KMS-11 (cell line): ENCODE measurements at regions not wholly inside any gene's neighbourhood (a gene's known extent, or its start where the extent isn't known, plus 50 kb on each side); places are given as distances from the start of the nearest gene placed in this dataset.

Experiments
- H2AFZ ChIP-seq: fragments of 200-600 bp; sonication (generic); 2 replicates; pipeline ENCODE4 v1.6.1; 2016; ENCODE audit warnings: antibody characterized with exemption, mixed run types, low read depth
- H3K27ac ChIP-seq: fragments of 200-600 bp; sonication (generic); 2 replicates; pipeline ENCODE4 v1.6.1; 2016; ENCODE audit warnings: mild to moderate bottlenecking, mixed run types
- H3K27me3 ChIP-seq: fragments of 200-600 bp; sonication (generic); 2 replicates; pipeline ENCODE4 v1.6.1; 2017; ENCODE audit warnings: mild to moderate bottlenecking, low read depth, mixed run types, moderate library complexity; ENCODE audit not compliant: insufficient read depth
- H3K36me3 ChIP-seq: fragments of 200-600 bp; sonication (generic); 2 replicates; pipeline ENCODE4 v1.6.1; 2017; ENCODE audit warnings: mild to moderate bottlenecking, mixed run types; ENCODE audit not compliant: insufficient read depth
- H3K4me1 ChIP-seq: fragments of 200-600 bp; sonication (generic); 2 replicates; pipeline ENCODE4 v1.6.1; 2016; ENCODE audit warnings: mild to moderate bottlenecking, low read depth, mixed run types; ENCODE audit not compliant: poor library complexity, severe bottlenecking
- H3K4me2 ChIP-seq: fragments of 200-600 bp; sonication (generic); 2 replicates; pipeline ENCODE4 v1.7.0; 2016; ENCODE audit warnings: mild to moderate bottlenecking, mixed run types
- H3K4me3 ChIP-seq: fragments of 200-600 bp; sonication (generic); IDR thresholded peaks from 2 replicates; pipeline ENCODE4 v1.6.1; 2017; ENCODE audit warnings: low read depth, low read length, mixed read lengths; ENCODE audit not compliant: insufficient read depth
- H3K79me2 ChIP-seq: fragments of 200-600 bp; sonication (generic); 2 replicates; pipeline ENCODE4 v1.6.1; 2016; ENCODE audit warnings: low read depth, mixed run types; ENCODE audit not compliant: insufficient read depth
- H3K9ac ChIP-seq: fragments of 200-600 bp; sonication (generic); 2 replicates; pipeline ENCODE4 v1.6.1; 2016; ENCODE audit warnings: mild to moderate bottlenecking, mixed run types
- H4K20me1 ChIP-seq: fragments of 200-600 bp; sonication (generic); 2 replicates; pipeline ENCODE4 v1.6.1; 2016; ENCODE audit warnings: mild to moderate bottlenecking, mixed run types; ENCODE audit not compliant: insufficient read depth
- TF ChIP-seq, protein P1 (sequence below): fragments of 200-600 bp; sonication (generic); conservative IDR thresholded peaks from 2 replicates; pipeline ENCODE4 v1.6.1; 2017; ENCODE audit warnings: low read depth, mild to moderate bottlenecking, antibody characterized with exemption, low read length, moderate library complexity, mixed read lengths

DNA sequence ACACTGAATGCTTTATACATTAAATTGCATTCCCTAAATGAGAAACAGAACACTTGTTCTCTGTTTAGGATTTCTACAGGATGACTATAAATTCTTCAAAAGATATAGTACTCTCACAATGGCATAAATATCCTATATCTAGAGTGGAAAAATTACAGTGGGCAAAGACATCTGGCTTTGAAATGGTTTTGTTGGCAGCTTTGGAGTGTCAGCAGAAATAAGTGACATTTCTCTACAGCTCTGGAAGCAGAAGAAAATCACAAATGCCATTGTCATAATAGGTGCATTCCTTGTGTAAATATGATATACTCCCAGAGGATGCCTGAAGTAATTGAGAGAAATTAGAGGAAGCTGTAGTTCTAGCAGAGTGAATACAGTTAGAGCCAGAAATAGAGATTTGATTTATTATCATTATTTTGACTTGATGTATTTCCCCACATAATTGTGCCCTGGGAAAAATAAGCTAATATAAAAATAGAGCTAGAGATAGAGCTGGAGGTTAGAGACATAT lies 95.9 kb upstream of the GALNTL6 start:
- Histone ChIP-seq H3K36me3 (no peaks in the 10 kb centered on the region), H4K20me1 (no peaks in the 10 kb centered on the region), H3K9ac (no peak overlapping the region), H3K4me2 (no peak overlapping the region), H3K4me1 (no peaks in the 10 kb centered on the region), H2AFZ (no peak overlapping the region), H3K27me3 (no peaks in the 10 kb centered on the region), H3K4me3 (no peak overlapping the region), H3K79me2 (no peaks in the 10 kb centered on the region), H3K27ac (no peak overlapping the region)
- TF ChIP-seq, protein P1, sequence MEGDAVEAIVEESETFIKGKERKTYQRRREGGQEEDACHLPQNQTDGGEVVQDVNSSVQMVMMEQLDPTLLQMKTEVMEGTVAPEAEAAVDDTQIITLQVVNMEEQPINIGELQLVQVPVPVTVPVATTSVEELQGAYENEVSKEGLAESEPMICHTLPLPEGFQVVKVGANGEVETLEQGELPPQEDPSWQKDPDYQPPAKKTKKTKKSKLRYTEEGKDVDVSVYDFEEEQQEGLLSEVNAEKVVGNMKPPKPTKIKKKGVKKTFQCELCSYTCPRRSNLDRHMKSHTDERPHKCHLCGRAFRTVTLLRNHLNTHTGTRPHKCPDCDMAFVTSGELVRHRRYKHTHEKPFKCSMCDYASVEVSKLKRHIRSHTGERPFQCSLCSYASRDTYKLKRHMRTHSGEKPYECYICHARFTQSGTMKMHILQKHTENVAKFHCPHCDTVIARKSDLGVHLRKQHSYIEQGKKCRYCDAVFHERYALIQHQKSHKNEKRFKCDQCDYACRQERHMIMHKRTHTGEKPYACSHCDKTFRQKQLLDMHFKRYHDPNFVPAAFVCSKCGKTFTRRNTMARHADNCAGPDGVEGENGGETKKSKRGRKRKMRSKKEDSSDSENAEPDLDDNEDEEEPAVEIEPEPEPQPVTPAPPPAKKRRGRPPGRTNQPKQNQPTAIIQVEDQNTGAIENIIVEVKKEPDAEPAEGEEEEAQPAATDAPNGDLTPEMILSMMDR = no peak

DNA sequence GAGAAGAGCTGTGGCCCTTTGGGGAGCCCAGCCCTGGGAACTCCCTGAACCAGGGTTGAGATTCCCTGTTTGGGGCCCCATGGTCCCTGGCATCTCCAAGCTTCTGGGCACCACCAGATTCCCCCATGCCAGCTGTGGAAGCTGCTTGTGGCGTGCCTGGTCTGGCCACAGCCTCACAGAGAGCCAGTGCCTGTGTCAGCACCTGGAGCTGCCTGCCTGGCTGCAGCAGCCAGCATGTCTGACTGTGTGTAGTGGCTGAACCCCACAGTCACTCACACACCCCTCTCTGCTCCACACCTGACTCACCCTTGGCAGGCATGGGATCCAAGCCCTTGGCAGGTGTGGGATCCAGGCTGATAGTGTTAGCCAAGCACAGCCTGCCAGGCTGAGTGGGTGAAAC lies 97.2 kb upstream of the GALNTL6 start:
- Histone ChIP-seq H3K4me2 (no peak overlapping the region), H3K27ac (no peak overlapping the region), H3K9ac (no peak overlapping the region), H3K27me3 (no peaks in the 10 kb centered on the region), H2AFZ (no peak overlapping the region), H4K20me1 (no peaks in the 10 kb centered on the region), H3K79me2 (no peaks in the 10 kb centered on the region), H3K4me1 (no peaks in the 10 kb centered on the region), H3K36me3 (no peaks in the 10 kb centered on the region), H3K4me3 (no peak overlapping the region)
- TF ChIP-seq, protein P1 = no peak

DNA sequence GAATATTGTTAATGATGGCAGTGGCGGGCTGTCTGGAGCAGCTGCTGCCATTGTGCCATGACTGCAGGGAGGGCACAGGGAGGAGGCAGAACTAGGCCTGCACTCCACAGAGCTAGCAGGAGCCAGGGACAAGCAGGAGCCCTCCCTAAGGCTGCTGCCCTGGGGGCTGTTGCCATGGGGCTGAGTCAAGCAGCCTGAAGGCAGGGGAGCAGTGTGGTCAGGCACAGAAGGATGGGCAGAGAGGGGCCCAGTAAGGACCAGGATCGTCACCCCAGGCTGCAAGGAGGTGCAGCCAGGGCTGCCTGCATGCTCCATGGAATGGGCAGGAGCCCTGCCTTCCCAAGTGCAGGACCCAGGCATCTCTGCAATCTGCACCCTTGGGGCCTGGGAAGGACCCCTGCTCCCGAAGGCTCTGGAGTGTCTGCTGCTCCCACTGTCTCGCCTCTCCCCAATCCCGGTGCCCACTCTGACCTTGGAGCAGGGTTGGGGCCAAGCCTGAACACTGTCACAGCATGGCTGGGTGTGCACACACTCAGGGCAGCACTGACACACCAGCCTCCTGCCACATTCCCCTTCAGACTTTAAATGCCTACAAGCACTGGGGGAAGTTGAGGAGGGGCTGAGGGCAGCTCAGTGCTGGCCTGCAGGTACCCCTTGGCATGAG lies 98.3 kb upstream of the GALNTL6 start:
- Histone ChIP-seq H3K79me2 (no peaks in the 10 kb centered on the region), H3K4me3 (no peak overlapping the region), H3K9ac (no peak overlapping the region), H3K27me3 (no peaks in the 10 kb centered on the region), H2AFZ (no peak overlapping the region), H4K20me1 (no peaks in the 10 kb centered on the region), H3K4me2 (no peak overlapping the region), H3K36me3 (no peaks in the 10 kb centered on the region), H3K4me1 (no peaks in the 10 kb centered on the region), H3K27ac (no peak overlapping the region)
- TF ChIP-seq, protein P1 = no peak

DNA sequence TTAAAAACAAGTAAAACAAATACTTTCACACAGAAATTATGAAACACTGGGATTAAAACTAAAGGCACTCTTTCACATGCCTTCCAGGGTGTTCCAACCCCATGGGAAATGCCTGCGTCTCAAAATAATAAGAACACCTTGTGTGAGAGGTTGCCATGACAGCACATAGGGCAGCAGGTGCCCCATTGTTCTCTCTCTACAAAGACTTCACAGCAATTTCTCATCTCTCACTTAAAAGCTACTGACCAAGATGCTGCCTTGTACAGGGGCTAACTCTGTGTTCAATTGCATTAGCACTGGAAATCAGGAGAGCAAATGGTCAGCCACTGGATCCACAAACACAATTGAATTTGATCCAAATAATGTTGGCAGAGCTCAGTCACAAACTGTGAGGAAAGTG lies 102.5 kb upstream of the GALNTL6 start:
- Histone ChIP-seq H3K36me3 (no peaks in the 10 kb centered on the region), H3K4me1 (no peaks in the 10 kb centered on the region), H3K27ac (no peak overlapping the region), H3K4me3 (no peak overlapping the region), H3K9ac (no peak overlapping the region), H4K20me1 (no peaks in the 10 kb centered on the region), H3K27me3 (no peaks in the 10 kb centered on the region), H3K4me2 (no peak overlapping the region), H2AFZ (no peak overlapping the region), H3K79me2 (no peaks in the 10 kb centered on the region)
- TF ChIP-seq, protein P1 = no peak
